HL-60 (cell line): ENCODE measurements at regions not wholly inside any gene's neighbourhood (a gene's known extent, or its start where the extent isn't known, plus 50 kb on each side); places are given as distances from the start of the nearest gene placed in this dataset.

Source experiments
- DNase-seq, 2 experiments: peaks; one replicate each; pipeline ENCODE4 v3.0.0-alpha.2; 2010 to 2020; ENCODE audit warnings: low read depth in 1 of 2, low spot score in 1 of 2
- H3K27ac ChIP-seq: fragments of 250-450 bp; sonication (Bioruptor Pico); replicated peaks from 2 replicates; pipeline ENCODE4 v1.5.1; 2020; ENCODE audit warnings: mild to moderate bottlenecking, moderate library complexity
- H3K27me3 ChIP-seq: fragments of 250-450 bp; sonication (Bioruptor Pico); 2 replicates; pipeline ENCODE4 v1.5.1; 2021; ENCODE audit warnings: mild to moderate bottlenecking, moderate library complexity; ENCODE audit not compliant: insufficient read depth, poor library complexity, severe bottlenecking
- H3K4me3 ChIP-seq: replicated peaks from 2 replicates; pipeline ENCODE4 v1.5.1; 2011; ENCODE audit warnings: mild to moderate bottlenecking, control low read depth, low read length; ENCODE audit not compliant: insufficient read depth
- GABPA ChIP-seq: IDR thresholded peaks from 2 replicates; pipeline ENCODE4 v1.6.1; 2012; ENCODE audit warnings: low read depth
- POLR2AphosphoS5 ChIP-seq: IDR thresholded peaks from 2 replicates; pipeline ENCODE4 v1.6.1; 2012; ENCODE audit warnings: low read depth
- SPI1 ChIP-seq: IDR thresholded peaks from 2 replicates; pipeline ENCODE4 v1.6.1; 2012; ENCODE audit warnings: low read depth, mild to moderate bottlenecking, borderline replicate concordance
- TF ChIP-seq, protein P1 (sequence below): IDR thresholded peaks from one replicate; pipeline ENCODE4 v1.5.1; 2011; ENCODE audit warnings: low read length, control low read depth, inconsistent platforms; ENCODE audit not compliant: insufficient read depth
- TF ChIP-seq, protein P2 (sequence below): IDR thresholded peaks from 2 replicates; pipeline ENCODE4 v1.6.1; 2012; ENCODE audit warnings: low read depth; ENCODE audit not compliant: insufficient replicate concordance

DNA sequence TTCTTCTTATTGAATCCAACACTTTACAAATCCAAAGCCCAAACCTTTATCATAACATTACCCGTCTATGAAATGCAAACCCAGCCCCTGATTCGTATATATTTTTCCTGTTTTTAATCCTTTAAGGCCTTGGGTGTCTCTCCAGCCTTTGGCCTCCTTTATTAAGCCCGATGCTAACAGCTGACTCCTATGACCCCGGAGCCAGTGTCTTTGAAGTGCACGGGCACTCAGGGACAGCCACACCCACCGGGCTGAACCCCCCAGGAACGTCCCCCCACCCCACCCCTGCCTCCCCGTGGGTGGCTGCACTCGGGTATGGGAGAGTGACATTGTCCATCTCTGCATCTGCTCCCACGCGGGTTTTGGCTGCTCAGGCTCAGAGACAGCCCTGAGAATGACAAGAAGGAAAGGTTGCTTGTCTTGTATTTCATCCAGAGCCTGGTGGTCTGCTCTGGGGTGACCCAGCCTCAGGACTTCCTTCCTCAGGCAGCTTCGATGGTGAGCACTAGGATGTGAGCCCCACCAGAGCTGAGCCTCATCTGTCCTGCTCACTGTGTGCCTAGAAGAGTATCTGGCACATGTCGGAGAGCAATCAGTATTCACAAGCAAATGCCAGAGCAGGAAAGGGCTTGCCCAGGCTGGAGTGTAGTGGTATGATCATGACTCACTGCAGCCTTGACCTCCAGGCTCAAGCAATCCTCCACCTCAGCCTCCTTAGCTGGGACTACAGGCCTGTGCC lies 210.4 kb downstream of the SKIDA1 start:
- H3K4me3 ChIP-seq: no peak overlapping the region
- no peak overlapping the region for H3K27ac ChIP-seq
- DNase-seq: no peak
- no peak for TF ChIP-seq POLR2AphosphoS5
- H3K27me3 ChIP-seq: no peaks in the 10 kb centered on the region

DNA sequence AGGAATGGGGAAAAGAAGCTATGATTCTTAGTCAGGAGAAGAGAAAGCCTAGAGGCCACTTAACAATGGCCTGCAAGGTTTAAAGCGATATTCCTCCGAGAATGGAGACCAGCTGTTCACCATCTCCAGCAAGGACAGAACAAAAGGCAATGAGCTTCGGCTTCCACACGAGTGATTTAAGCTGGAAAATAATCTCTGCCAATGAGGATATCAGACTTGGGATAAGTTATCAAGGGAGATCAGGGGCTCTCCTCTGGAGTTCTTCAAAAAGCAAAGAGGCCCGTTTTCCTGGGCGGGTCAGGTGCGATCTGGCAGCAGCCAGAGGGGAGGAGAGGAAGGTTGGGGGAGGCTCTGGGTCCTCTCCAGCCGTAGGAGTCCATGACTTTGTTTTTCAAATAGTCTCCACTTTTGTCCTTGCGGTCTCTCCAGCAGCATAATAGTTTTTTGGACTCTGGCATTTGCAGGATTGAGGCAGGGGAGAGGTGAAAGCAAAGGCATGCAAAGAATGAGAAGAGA lies 211.3 kb downstream of the SKIDA1 start:
- Histone ChIP-seq H3K27ac (no peak overlapping the region), H3K4me3 (no peak overlapping the region), H3K27me3 (no peaks in the 10 kb centered on the region)
- TF ChIP-seq, protein P1, sequence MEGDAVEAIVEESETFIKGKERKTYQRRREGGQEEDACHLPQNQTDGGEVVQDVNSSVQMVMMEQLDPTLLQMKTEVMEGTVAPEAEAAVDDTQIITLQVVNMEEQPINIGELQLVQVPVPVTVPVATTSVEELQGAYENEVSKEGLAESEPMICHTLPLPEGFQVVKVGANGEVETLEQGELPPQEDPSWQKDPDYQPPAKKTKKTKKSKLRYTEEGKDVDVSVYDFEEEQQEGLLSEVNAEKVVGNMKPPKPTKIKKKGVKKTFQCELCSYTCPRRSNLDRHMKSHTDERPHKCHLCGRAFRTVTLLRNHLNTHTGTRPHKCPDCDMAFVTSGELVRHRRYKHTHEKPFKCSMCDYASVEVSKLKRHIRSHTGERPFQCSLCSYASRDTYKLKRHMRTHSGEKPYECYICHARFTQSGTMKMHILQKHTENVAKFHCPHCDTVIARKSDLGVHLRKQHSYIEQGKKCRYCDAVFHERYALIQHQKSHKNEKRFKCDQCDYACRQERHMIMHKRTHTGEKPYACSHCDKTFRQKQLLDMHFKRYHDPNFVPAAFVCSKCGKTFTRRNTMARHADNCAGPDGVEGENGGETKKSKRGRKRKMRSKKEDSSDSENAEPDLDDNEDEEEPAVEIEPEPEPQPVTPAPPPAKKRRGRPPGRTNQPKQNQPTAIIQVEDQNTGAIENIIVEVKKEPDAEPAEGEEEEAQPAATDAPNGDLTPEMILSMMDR: no peak
- TF ChIP-seq GABPA (no peak), POLR2AphosphoS5 (no peak), SPI1 (no peak)
- TF ChIP-seq, protein P2, sequence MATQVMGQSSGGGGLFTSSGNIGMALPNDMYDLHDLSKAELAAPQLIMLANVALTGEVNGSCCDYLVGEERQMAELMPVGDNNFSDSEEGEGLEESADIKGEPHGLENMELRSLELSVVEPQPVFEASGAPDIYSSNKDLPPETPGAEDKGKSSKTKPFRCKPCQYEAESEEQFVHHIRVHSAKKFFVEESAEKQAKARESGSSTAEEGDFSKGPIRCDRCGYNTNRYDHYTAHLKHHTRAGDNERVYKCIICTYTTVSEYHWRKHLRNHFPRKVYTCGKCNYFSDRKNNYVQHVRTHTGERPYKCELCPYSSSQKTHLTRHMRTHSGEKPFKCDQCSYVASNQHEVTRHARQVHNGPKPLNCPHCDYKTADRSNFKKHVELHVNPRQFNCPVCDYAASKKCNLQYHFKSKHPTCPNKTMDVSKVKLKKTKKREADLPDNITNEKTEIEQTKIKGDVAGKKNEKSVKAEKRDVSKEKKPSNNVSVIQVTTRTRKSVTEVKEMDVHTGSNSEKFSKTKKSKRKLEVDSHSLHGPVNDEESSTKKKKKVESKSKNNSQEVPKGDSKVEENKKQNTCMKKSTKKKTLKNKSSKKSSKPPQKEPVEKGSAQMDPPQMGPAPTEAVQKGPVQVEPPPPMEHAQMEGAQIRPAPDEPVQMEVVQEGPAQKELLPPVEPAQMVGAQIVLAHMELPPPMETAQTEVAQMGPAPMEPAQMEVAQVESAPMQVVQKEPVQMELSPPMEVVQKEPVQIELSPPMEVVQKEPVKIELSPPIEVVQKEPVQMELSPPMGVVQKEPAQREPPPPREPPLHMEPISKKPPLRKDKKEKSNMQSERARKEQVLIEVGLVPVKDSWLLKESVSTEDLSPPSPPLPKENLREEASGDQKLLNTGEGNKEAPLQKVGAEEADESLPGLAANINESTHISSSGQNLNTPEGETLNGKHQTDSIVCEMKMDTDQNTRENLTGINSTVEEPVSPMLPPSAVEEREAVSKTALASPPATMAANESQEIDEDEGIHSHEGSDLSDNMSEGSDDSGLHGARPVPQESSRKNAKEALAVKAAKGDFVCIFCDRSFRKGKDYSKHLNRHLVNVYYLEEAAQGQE: no peak
- DNase-seq: no peak

DNA sequence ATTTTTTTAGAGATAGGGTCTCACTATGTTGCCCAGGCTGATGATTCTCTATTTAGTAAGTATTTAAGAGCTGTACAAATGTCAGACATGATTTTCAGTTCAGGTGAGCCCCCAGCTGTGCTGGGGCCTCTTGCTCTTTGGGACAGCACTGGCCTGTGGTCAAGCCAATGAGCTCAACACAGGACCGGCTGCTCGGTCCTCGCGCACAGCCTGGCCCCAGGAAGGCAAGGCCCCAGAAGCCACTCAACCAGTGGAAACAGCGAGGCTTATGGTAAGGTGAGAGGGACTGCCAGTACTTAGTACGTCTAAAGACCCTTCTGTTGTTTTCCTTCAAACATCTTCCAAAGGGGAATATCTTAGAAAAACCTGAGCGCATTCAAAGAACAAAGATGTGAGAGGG lies 211.8 kb downstream of the SKIDA1 start:
- TF ChIP-seq, protein P1: no peak
- TF ChIP-seq, protein P2: no peak
- TF ChIP-seq GABPA: no peak
- no peak for TF ChIP-seq POLR2AphosphoS5
- TF ChIP-seq SPI1: no peak
- DNase-seq: no peak
- no peaks in the 10 kb centered on the region for H3K27me3 ChIP-seq
- H3K27ac ChIP-seq: no peak overlapping the region
- H3K4me3 ChIP-seq: no peak overlapping the region

DNA sequence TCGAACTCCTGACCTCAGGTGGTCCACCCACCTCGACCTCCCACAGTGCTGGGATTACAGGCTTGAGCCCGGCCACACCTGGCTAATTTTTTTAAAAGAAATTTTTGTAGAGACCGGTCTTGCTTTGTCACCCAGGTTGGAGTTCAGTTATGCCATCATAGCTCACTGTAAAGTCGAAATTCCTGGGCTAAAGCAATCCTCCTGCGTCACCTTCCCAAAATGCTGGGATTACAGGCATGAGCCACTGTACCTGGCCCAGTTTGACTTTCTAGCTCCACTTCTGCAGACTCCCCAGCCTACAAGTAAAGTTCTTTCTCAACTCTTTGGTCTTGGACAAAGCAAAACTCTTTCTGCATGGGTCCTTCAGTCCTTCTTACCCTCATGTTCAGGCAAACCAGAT lies 214.1 kb downstream of the SKIDA1 start:
- H3K27me3 ChIP-seq: no peaks in the 10 kb centered on the region
- no peak overlapping the region for H3K27ac ChIP-seq
- H3K4me3 ChIP-seq: no peak overlapping the region
- TF ChIP-seq, protein P1: no peak
- TF ChIP-seq GABPA: no peak
- TF ChIP-seq POLR2AphosphoS5: no peak
- no peak for TF ChIP-seq SPI1
- TF ChIP-seq, protein P2: no peak
- DNase-seq: no peak
